Thymus (tissue), 11 donors: ENCODE measurements at regions not wholly inside any gene's neighbourhood (a gene's known extent, or its start where the extent isn't known, plus 50 kb on each side); places are given as distances from the start of the nearest gene placed in this dataset.

Source experiments
- DNase-seq, 9 donors: peaks; one replicate each; pipeline ENCODE4 v3.0.0-alpha.2; 2013; ENCODE audit warnings: low spot score in 9 of 9, low read depth in 6 of 9, missing footprints in 1 of 9
- H3K27ac ChIP-seq, 2 donors: one replicate each; pipeline ENCODE4 v1.5.1; 2013; ENCODE audit warnings: control low read depth in 1 of 2, low read depth in 1 of 2, low read length in 1 of 2, mild to moderate bottlenecking in 1 of 2, moderate library complexity in 1 of 2
- H3K27me3 ChIP-seq, 2 donors: one replicate each; pipeline ENCODE4 v1.5.1; 2013; ENCODE audit warnings: low read length in 1 of 2; ENCODE audit not compliant: control insufficient read depth in 2 of 2, insufficient read depth in 1 of 2
- H3K36me3 ChIP-seq, 2 donors: one replicate each; pipeline ENCODE4 v1.5.1; 2013; ENCODE audit warnings: low read length in 1 of 2, mild to moderate bottlenecking in 1 of 2, moderate library complexity in 1 of 2; ENCODE audit not compliant: control insufficient read depth in 2 of 2, insufficient read depth in 2 of 2
- H3K4me1 ChIP-seq, 2 donors: one replicate each; pipeline ENCODE4 v1.5.1; 2013; ENCODE audit warnings: low read length in 2 of 2; ENCODE audit not compliant: control insufficient read depth in 2 of 2, insufficient read depth in 2 of 2
- H3K4me3 ChIP-seq, 2 donors: one replicate each; pipeline ENCODE4 v1.5.1; 2013; ENCODE audit warnings: low read length in 2 of 2, control low read depth in 1 of 2, mild to moderate bottlenecking in 1 of 2
- H3K9me3 ChIP-seq, 2 donors: one replicate each; pipeline ENCODE4 v1.5.1; 2013; ENCODE audit warnings: low read length in 1 of 2, mild to moderate bottlenecking in 1 of 2; ENCODE audit not compliant: control insufficient read depth in 2 of 2, insufficient read depth in 1 of 2
- WGBS: extraction: QIAGEN DNeasy Blood & Tissue Kit; methylation state at CpG from one replicate; pipeline ENCODE4 v1.1.7; 2013; 5-methylcytosine and 5-hydroxymethylcytosine counted together
- donor health status: healthy.

DNA sequence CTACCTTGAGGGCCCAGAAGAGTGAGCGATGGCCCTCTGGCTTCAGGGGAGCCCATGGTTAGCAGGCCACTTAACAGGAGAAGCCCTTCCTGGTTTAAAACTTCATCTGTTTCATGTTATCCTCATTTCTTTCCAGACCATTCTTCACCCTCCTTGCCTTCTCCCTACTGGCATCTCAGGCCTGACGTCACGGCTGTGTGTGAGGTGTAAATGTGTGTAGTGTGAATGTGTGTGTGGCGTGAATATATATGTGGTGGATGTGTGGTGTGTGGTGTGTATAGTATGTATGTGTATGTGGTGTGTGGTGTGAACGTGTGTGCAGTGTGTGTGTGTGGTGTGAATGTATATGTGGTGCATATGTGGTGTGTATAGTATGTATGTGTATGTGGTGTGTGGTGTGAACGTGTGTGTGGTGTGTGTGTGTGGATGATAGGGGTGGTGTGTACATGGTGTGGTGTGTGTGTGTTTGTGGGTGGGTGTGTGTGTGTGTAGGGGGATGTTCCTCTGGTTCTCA lies 88.5 kb downstream of the SOD2 start:
- DNase-seq, result no peak
- H3K9me3 ChIP-seq, result no peaks in the 10 kb centered on the region
- no peaks in the 10 kb centered on the region for H3K36me3 ChIP-seq
- peaks cover 0 to 7% of the 10 kb centered on the region in 2 donors for H3K27me3 ChIP-seq
- H3K4me3 ChIP-seq, result no peak overlapping the region
- H3K4me1 ChIP-seq, result no peaks in the 10 kb centered on the region
- whole genome bisulfite sequencing, result 84% methylated on average over 6 of the region's 6 CpGs
- H3K27ac ChIP-seq, result no peak overlapping the region

DNA sequence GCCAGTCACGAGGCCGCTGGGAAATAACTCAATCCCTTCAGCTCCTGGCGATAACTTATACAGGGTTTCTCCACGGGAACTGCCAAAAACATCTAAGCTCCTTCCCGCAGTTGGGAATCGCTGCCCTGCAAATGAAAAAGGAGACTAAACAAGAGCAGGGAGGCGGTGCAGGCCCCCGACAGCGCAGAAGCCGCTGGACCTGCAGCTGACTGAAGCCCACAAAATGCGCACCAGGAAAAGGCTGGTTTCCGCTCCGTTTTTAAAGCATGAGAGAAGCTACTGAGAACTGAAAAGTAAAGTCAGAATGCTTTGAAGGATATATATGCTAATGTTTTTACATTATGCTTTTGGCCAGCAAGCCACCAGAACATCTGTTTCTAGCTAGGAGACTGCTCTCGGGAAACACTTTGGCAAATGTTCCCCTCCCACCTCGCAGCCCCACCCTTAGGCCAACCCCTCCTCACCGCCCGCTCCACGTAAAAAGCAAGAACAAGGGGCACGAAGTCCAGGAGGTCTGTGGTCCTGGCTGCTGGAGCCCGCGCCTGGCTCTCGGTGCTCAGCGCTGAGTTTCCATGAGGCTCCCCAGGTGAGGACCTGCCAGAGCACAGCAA lies 90.5 kb downstream of the SOD2 start:
- H3K9me3 ChIP-seq, result no peaks in the 10 kb centered on the region
- H3K27me3 ChIP-seq, result peaks cover 0 to 7% of the 10 kb centered on the region in 2 donors
- H3K27ac ChIP-seq, result no peak overlapping the region
- WGBS, result 63% methylated on average over 23 of the region's 23 CpGs
- no peaks in the 10 kb centered on the region for H3K36me3 ChIP-seq
- H3K4me1 ChIP-seq, result no peaks in the 10 kb centered on the region
- no peak overlapping the region for H3K4me3 ChIP-seq
- DNase-seq, result no peak

DNA sequence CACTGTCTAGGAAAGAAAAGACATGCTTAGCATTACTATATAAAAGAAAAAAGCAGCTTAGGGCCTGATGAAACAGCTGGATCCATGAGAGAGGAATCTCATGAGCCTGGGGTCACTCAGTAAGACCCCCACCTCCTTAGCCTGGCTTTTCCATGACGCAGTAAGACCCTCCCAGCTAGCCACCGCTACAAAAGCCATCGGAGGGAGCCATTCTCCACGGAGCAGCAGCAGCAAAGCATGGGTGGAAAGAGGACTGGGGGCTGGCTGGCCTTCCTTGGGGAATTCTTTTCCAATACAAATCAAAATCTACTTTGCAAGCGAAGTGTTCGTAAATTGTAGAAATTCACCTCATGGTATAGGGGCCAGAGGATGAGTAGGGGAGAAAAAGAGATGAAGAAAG lies 91.8 kb downstream of the SOD2 start:
- H3K36me3 ChIP-seq, result no peaks in the 10 kb centered on the region
- H3K27ac ChIP-seq, result no peak overlapping the region
- H3K4me3 ChIP-seq, result no peak overlapping the region
- DNase-seq, result no peak
- H3K4me1 ChIP-seq, result no peaks in the 10 kb centered on the region
- H3K27me3 ChIP-seq, result peaks cover 0 to 7% of the 10 kb centered on the region in 2 donors
- no peaks in the 10 kb centered on the region for H3K9me3 ChIP-seq
- WGBS, result 79% methylated on average over 6 of the region's 6 CpGs

DNA sequence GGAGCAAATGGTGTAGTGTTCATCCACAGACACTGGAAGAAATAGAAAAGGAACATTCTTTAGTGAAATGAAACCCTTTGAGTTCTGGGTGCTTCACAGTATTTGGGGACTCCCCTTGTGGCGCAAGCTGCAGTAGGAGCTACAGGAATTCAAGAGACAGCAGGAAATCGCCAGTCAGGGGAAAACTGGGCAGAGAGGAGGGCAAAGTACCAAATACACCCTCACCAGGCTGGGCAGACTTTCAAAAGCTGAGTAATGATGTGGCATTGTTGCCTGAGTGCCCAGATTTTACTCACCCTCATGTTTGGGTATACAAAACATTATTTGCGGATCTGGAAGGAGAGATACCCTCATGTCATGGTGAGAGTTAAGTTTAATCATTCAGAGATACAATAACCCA lies 97.9 kb downstream of the SOD2 start:
- DNase-seq, result no peak
- no peaks in the 10 kb centered on the region for H3K4me1 ChIP-seq
- H3K27ac ChIP-seq, result no peak overlapping the region
- WGBS, result 91% methylated on average over 3 of the region's 3 CpGs
- H3K27me3 ChIP-seq, result no peaks in the 10 kb centered on the region
- H3K9me3 ChIP-seq, result no peaks in the 10 kb centered on the region
- no peaks in the 10 kb centered on the region for H3K36me3 ChIP-seq
- no peak overlapping the region for H3K4me3 ChIP-seq

DNA sequence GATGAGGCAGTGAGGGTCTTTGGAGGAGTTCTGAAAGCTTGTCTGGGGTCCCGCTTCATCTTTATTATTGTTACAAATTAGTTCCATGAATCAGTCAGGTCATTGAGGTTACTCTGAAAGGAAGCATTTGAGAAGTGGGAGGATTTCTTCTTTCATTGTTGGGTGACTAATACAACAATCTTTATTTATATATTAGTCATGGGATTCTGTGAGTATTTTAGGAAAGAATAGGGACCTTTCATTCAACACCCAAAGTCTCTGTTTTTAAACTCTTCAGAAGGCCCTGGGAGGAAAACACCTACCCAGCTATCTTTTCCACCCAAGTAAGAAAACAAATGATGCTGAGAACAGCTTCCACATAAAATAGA lies 98.3 kb downstream of the SOD2 start:
- Histone ChIP-seq H3K27ac (no peak overlapping the region), H3K36me3 (no peaks in the 10 kb centered on the region)
- WGBS, result 94% methylated on average over 1 of the region's 1 CpG

DNA sequence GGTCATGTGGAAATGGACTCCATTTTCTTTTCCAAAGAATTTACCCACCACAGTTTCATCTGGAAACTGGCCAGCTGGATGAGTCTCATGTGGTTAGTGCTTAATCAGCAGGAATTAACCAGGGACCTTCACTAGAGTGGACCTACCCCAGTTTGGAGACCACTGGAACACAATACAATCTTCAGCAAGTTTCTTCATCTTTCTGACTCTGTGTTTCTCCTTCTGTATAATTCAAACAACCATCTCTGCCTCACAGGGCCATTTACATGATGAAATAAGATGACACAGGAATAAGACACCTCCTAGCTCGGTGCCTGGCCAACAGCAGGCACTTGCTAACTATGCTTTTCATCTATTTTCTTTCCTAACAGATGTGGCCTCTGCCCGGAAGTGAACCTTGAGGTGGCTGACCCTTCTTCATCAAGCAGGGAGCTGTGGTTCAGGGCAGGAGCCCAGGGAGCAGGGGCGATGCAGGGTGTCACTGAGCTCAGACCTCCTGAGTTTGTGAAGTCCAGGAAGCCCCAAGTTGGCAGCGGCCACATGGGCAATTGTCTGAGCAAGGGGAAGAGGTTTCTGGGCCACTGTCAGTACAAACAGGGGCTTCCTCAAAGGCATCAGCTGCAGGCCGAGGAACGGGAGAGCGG lies 98.8 kb downstream of the SOD2 start:
- 94% methylated on average over 7 of the region's 7 CpGs for WGBS
- Histone ChIP-seq H3K27me3 (no peaks in the 10 kb centered on the region), H3K36me3 (no peaks in the 10 kb centered on the region), H3K4me3 (no peak overlapping the region), H3K4me1 (no peaks in the 10 kb centered on the region), H3K27ac (no peak overlapping the region), H3K9me3 (no peaks in the 10 kb centered on the region)
- no peak for DNase-seq

More for the DNA sequence above, 98.3 kb downstream of the SOD2 start:
- Histone ChIP-seq H3K9me3 (no peaks in the 10 kb centered on the region), H3K27me3 (no peaks in the 10 kb centered on the region), H3K4me1 (no peaks in the 10 kb centered on the region), H3K4me3 (no peak overlapping the region)
- DNase-seq, result no peak

DNA sequence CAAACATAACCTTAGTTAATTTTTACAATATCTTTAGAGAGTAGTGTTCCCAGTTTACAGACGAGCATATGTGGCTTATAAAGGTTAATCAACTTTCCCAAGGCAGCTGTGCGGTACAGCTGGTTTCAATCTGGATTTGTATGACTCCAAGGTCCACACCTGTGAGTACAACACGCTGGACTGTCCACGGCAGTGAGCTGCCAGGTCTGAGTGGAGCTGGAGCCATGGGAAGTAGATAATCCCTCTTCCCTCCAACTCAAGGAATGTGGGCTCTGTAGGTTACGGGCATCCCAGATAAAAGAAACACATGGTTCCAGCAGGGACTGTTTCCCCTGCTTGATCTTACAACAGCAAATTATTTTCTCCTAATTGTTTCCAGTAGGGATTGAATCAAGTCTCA lies 102.2 kb downstream of the SOD2 start:
- DNase-seq, result no peak
- 96% methylated on average over 5 of the region's 5 CpGs for WGBS
- Histone ChIP-seq H3K9me3 (no peaks in the 10 kb centered on the region), H3K4me1 (no peaks in the 10 kb centered on the region), H3K27me3 (no peaks in the 10 kb centered on the region), H3K4me3 (no peak overlapping the region), H3K27ac (no peak overlapping the region), H3K36me3 (no peaks in the 10 kb centered on the region)

DNA sequence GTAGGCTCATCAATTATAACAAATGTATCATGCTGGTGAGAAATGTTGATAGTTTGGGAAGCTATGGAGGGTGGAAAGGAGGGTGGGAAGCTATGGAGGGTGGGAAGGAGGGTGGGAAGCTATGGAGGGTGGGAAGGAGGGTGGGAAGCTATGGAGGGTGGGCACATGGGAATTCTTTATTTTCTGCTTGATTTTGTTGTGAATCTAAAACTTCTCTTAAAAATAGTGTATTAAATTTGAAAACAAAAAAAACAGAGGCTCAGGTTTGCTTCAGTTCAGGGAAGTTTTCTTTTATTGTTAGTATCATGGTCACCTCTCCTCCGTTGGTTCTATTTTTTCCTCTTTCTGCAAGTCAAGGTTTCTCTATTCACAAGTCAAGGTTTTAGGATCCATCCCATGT lies 106.4 kb downstream of the SOD2 start:
- H3K4me3 ChIP-seq, result no peak overlapping the region
- no peak for DNase-seq
- H3K27me3 ChIP-seq, result no peaks in the 10 kb centered on the region
- no peaks in the 10 kb centered on the region for H3K4me1 ChIP-seq
- no peak overlapping the region for H3K27ac ChIP-seq
- no peaks in the 10 kb centered on the region for H3K36me3 ChIP-seq
- H3K9me3 ChIP-seq, result no peaks in the 10 kb centered on the region
- 92% methylated on average over 1 of the region's 1 CpG for WGBS

DNA sequence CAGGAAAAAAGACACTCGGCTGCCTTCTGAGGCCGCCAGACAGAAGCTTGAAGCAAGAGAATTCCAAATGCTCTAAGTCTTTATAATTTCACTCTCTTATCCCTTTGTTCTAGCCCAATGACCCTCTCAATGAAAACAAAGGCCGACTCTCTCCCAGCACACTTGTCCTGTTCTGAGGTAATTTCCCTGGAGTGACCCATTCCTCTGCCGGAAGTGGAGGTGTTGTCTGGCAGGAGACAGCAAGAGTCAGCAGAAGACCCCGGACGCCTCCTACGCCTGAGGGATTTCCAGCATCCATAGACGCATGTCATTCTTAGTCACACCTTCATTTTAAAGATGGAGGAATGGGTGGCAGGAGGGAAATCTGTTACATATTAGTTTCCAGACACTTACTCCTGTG lies 110.3 kb downstream of the SOD2 start:
- Histone ChIP-seq H3K36me3 (no peaks in the 10 kb centered on the region), H3K27me3 (no peaks in the 10 kb centered on the region), H3K9me3 (no peaks in the 10 kb centered on the region), H3K4me3 (no peak overlapping the region), H3K4me1 (no peaks in the 10 kb centered on the region), H3K27ac (no peak overlapping the region)
- WGBS, result 92% methylated on average over 8 of the region's 8 CpGs
- DNase-seq, result no peak
